AG04450 (cell line): ENCODE measurements at regions not wholly inside any gene's neighbourhood (a gene's known extent, or its start where the extent isn't known, plus 50 kb on each side); places are given as distances from the start of the nearest gene placed in this dataset.

ENCODE experiments used
- CTCF ChIA-PET: fragments of 300-600, 350-600 bp; formaldehyde crosslinking; extraction: SDS; loops from one replicate; lab custom pipeline; 2022; ENCODE audit warnings: antibody characterized with exemption, inconsistent platforms; lab: Charles Lee
- POLR2A ChIA-PET: fragments of 350-600 bp; formaldehyde crosslinking; extraction: SDS; loops from one replicate; lab custom pipeline; 2021; ENCODE audit warnings: antibody characterized with exemption, inconsistent platforms; lab: Yijun Ruan, JAX
- DNase-seq: peaks from one replicate; pipeline ENCODE4 v3.0.0-alpha.2; 2011; ENCODE audit warnings: low read depth, low spot score
- H3K27ac ChIP-seq: one replicate; pipeline ENCODE4 v1.5.1; 2012; ENCODE audit warnings: low read depth, low read length, control low read depth
- H3K27me3 ChIP-seq: one replicate; pipeline ENCODE4 v1.6.0; 2012; ENCODE audit warnings: low read length; ENCODE audit not compliant: control insufficient read depth, insufficient read depth
- H3K4me3 ChIP-seq: 2 replicates; pipeline ENCODE4 v1.5.1; 2011; ENCODE audit warnings: mild to moderate bottlenecking, low read depth, low read length, control low read depth
- H3K9me3 ChIP-seq: 2 replicates; pipeline ENCODE4 v1.5.1; 2012; ENCODE audit warnings: low read length; ENCODE audit not compliant: control insufficient read depth, insufficient read depth
- CTCF ChIP-seq: IDR thresholded peaks from 2 replicates; pipeline ENCODE4 v1.5.1; 2011; ENCODE audit warnings: low read depth, low read length, control low read depth, inconsistent platforms

GRCh38 chr5:167271081-167271480 is 1020.4 kb upstream of the WWC1 start:
- Histone ChIP-seq H3K9me3 (no peaks in the 10 kb centered on the region), H3K27ac (no peak overlapping the region), H3K27me3 (no peaks in the 10 kb centered on the region), H3K4me3 (no peak overlapping the region)
- no peak for TF ChIP-seq CTCF
- CTCF ChIA-PET = no interaction called here
- no peak for DNase-seq
- POLR2A ChIA-PET = no interaction called here

GRCh38 chr5:167271511-167271910 is 1019.9 kb upstream of the WWC1 start:
- Histone ChIP-seq H3K27ac (no peak overlapping the region), H3K4me3 (no peak overlapping the region), H3K27me3 (no peaks in the 10 kb centered on the region), H3K9me3 (no peaks in the 10 kb centered on the region)
- DNase-seq = no peak
- no peak for TF ChIP-seq CTCF
- ChIA-PET CTCF (interaction anchor here (0.5 kb wide), 1 partner anchor 100 kb away, joined by 8 read pairs; no protein-coding TSS in a partner anchor), POLR2A (no interaction called here)

DNA sequence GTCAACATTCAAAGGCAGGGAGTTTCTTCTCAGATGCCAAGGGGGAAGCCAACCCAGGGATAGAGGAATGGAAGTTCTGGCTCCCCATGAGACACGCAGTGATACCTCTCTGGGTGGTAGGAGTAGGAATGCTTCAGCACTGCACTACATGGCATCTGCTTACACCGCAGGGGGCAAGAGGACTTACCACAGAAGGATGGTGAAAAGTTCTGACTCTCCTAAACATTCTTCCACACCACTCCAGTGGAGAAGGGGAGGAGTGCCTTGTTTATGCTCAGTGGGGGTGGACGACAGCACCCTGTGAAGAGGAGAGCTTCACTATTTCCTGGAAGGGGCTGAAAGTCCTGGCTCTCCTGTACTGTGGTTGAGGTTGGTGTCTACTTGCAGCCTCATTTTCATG is 1011.3 kb upstream of the WWC1 start:
- H3K4me3 ChIP-seq = no peak overlapping the region
- ChIA-PET POLR2A (no interaction called here), CTCF (no interaction called here)

GRCh38 chr5:167281925-167282324 is 1009.5 kb upstream of the WWC1 start:
- ChIA-PET CTCF (no interaction called here), POLR2A (no interaction called here)
- no peak overlapping the region for H3K27ac ChIP-seq
- no peaks in the 10 kb centered on the region for H3K9me3 ChIP-seq
- no peak for TF ChIP-seq CTCF
- H3K27me3 ChIP-seq = no peaks in the 10 kb centered on the region
- no peak overlapping the region for H3K4me3 ChIP-seq
- no peak for DNase-seq

More for the DNA sequence above, 1011.3 kb upstream of the WWC1 start:
- Histone ChIP-seq H3K9me3 (no peaks in the 10 kb centered on the region), H3K27me3 (no peaks in the 10 kb centered on the region), H3K27ac (no peak overlapping the region)
- DNase-seq = no peak
- no peak for TF ChIP-seq CTCF

DNA sequence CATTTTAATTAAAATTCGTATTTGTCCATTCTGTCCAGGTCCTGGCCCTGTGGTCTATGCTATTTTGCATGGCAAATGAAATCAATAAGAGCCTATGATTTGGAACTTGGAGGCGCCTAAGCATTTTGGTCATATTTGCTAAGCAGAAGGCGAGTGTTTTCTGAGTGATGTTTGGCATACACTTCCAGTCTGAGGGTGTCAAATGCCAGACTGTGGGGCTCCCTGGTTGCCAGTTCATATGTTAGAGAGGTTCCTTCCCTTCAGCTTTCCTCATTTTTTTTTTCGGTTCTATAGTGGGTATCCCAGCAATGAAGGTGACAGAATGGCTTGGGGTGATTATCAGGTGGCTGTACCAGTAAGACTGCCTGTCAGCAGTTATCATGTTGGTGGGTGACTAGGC is 1007.8 kb upstream of the WWC1 start:
- no peak for DNase-seq
- POLR2A ChIA-PET = no interaction called here
- no peaks in the 10 kb centered on the region for H3K27me3 ChIP-seq
- H3K9me3 ChIP-seq = no peaks in the 10 kb centered on the region
- CTCF ChIA-PET = no interaction called here
- no peak for TF ChIP-seq CTCF
- H3K4me3 ChIP-seq = no peak overlapping the region
- H3K27ac ChIP-seq = no peak overlapping the region
